Vagina (tissue), 2 donors: ENCODE measurements at regions not wholly inside any gene's neighbourhood (a gene's known extent, or its start where the extent isn't known, plus 50 kb on each side); places are given as distances from the start of the nearest gene placed in this dataset.
A peak's percentile ranks its signal among the peaks of the same experiment; 100 is the strongest.

Experiments
- DNase-seq, 2 donors: peaks; one replicate each; pipeline ENCODE4 v3.0.0-alpha.2; 2017; ENCODE audit errors: extremely low spot score in 2 of 2
- H3K27ac ChIP-seq: fragments of 200-600 bp; sonication (generic); one replicate; pipeline ENCODE4 v1.5.1; 2019
- H3K27me3 ChIP-seq: fragments of 200-600 bp; sonication (generic); one replicate; pipeline ENCODE4 v1.5.1; 2019
- H3K36me3 ChIP-seq, 2 donors: fragments of 200-600 bp; sonication (generic); one replicate each; pipeline ENCODE4 v1.5.1; 2017 to 2019
- H3K4me1 ChIP-seq: fragments of 200-600 bp; sonication (generic); one replicate; pipeline ENCODE4 v1.5.1; 2019
- H3K4me3 ChIP-seq, 2 donors: fragments of 200-600 bp; sonication (generic); 1 replicate in 1 of 2; 2 replicates in 1 of 2; pipeline ENCODE4 v1.5.1; 2016 to 2019
- H3K9me3 ChIP-seq: fragments of 200-600 bp; sonication (generic); one replicate; pipeline ENCODE4 v1.5.1; 2019
- CTCF ChIP-seq, 3 experiments: fragments of 450-650 bp in 2 of 3; fragments of 200-600 bp in 1 of 3; sonication (generic) in 1 of 3; IDR thresholded peaks; one replicate each; pipeline ENCODE4 v1.5.1; 2017 to 2019; ENCODE audit warnings: antibody characterized with exemption in 3 of 3, mild to moderate bottlenecking in 2 of 3, moderate library complexity in 2 of 3
- POLR2A ChIP-seq, 2 donors: fragments of 450-650 bp; IDR thresholded peaks; one replicate each; pipeline ENCODE4 v1.6.1; 2017; ENCODE audit warnings: antibody characterized with exemption in 2 of 2, mild to moderate bottlenecking in 2 of 2, moderate library complexity in 2 of 2
- POLR2AphosphoS5 ChIP-seq, 2 donors: sonication (generic); formaldehyde crosslinking; IDR thresholded peaks; one replicate each; pipeline ENCODE4 v1.9.0; 2017; ENCODE audit warnings: antibody characterized with exemption in 2 of 2, mild to moderate bottlenecking in 2 of 2, low read depth in 1 of 2; ENCODE audit not compliant: insufficient read depth in 1 of 2
- intact Hi-C: fragments of 100-400 bp; cut with DNase I; formaldehyde crosslinking; loops from one replicate; pipeline ENCODE4 v1.15.1; 2023

DNA sequence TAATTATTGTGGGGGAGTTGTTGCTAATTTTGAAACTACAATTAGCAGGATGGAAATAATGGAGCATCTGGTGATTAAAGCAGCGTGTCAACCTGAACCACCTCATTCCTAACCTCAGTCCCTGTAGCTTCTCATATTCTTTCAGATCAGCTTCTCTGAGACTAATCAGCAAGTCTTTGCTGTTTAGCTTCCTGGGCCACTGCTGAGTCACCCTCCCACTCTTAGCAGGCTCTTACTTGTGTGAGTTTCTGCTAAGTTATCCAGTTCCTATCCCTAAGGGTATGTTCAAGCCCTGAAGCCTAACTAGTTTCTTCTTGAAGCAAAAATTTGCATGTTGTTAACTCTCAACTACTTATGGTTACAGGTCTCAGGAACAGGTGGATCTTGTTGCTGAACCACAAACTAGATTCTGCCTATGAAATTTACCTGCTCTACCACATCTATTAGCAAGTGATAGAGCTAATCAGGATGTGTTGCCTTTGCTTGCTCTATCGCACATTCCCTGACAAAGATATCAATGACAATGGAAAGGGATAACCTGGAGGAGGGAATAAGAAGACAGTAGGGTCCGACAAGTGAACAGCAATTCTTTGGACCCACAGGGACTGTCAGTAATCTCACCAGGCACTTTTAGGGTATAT is 134.2 kb downstream of the EIF4E start:
- no peaks in the 10 kb centered on the region for H3K4me1 ChIP-seq
- H3K27me3 ChIP-seq: no peaks in the 10 kb centered on the region
- H3K9me3 ChIP-seq: no peaks in the 10 kb centered on the region
- no peaks in the 10 kb centered on the region for H3K36me3 ChIP-seq
- no peak overlapping the region for H3K27ac ChIP-seq
- TF ChIP-seq POLR2AphosphoS5 (IDR thresholded peaks at IDR 0.05; ENCODE audit: insufficient read depth in 1 of 2, low read depth in 1 of 2) (peak in 1 of 2 donors; percentile 18), POLR2A (IDR thresholded peaks at IDR 0.05) (no peak)
- no peak for DNase-seq
- intact Hi-C loops: no loop called here
- no peak overlapping the region for H3K4me3 ChIP-seq

- no peak overlapping the region for H3K4me3 ChIP-seq
- intact Hi-C loops: no loop called here
Observed at GRCh38 chr4:98793658-98794057, 135.2 kb upstream of the TSPAN5 start.

GRCh38 chr4:98786866-98787265 is 128.5 kb upstream of the TSPAN5 start:
- no peak for DNase-seq
- TF ChIP-seq POLR2A (IDR thresholded peaks at IDR 0.05): no peak
- TF ChIP-seq CTCF (IDR thresholded peaks at IDR 0.05): no peak
- TF ChIP-seq POLR2AphosphoS5 (IDR thresholded peaks at IDR 0.05; ENCODE audit: insufficient read depth in 1 of 2, low read depth in 1 of 2): no peak

More at GRCh38 chr4:98793658-98794057, 135.2 kb upstream of the TSPAN5 start:
- Histone ChIP-seq H3K27me3 (no peaks in the 10 kb centered on the region), H3K36me3 (no peaks in the 10 kb centered on the region), H3K9me3 (no peaks in the 10 kb centered on the region), H3K4me1 (no peaks in the 10 kb centered on the region), H3K27ac (no peak overlapping the region)
- TF ChIP-seq CTCF (IDR thresholded peaks at IDR 0.05) (no peak), POLR2A (IDR thresholded peaks at IDR 0.05) (no peak)
- no peak for DNase-seq

GRCh38 chr4:98784947-98785706 is 126.7 kb upstream of the TSPAN5 start:
- no peaks in the 10 kb centered on the region for H3K36me3 ChIP-seq
- no peaks in the 10 kb centered on the region for H3K27me3 ChIP-seq
- intact Hi-C loops: no loop called here
- H3K27ac ChIP-seq: no peak overlapping the region
- H3K4me1 ChIP-seq: no peaks in the 10 kb centered on the region
- no peaks in the 10 kb centered on the region for H3K9me3 ChIP-seq
- TF ChIP-seq POLR2A (IDR thresholded peaks at IDR 0.05) (no peak), CTCF (IDR thresholded peaks at IDR 0.05) (no peak), POLR2AphosphoS5 (IDR thresholded peaks at IDR 0.05; ENCODE audit: insufficient read depth in 1 of 2, low read depth in 1 of 2) (no peak)
- no peak for DNase-seq
- H3K4me3 ChIP-seq: no peak overlapping the region

More at GRCh38 chr4:98786866-98787265, 128.5 kb upstream of the TSPAN5 start:
- Histone ChIP-seq H3K4me1 (no peaks in the 10 kb centered on the region), H3K9me3 (no peaks in the 10 kb centered on the region), H3K27me3 (no peaks in the 10 kb centered on the region), H3K4me3 (no peak overlapping the region), H3K36me3 (no peaks in the 10 kb centered on the region), H3K27ac (no peak overlapping the region)
- intact Hi-C loops: no loop called here

GRCh38 chr4:98781641-98782357 is 123.4 kb upstream of the TSPAN5 start:
- no peaks in the 10 kb centered on the region for H3K9me3 ChIP-seq
- H3K4me3 ChIP-seq: no peak overlapping the region
- H3K27ac ChIP-seq: no peak overlapping the region
- no peaks in the 10 kb centered on the region for H3K27me3 ChIP-seq
- TF ChIP-seq CTCF (IDR thresholded peaks at IDR 0.05) (no peak), POLR2A (IDR thresholded peaks at IDR 0.05) (no peak), POLR2AphosphoS5 (IDR thresholded peaks at IDR 0.05; ENCODE audit: insufficient read depth in 1 of 2, low read depth in 1 of 2) (no peak)
- intact Hi-C loops: no loop called here
- H3K36me3 ChIP-seq: no peaks in the 10 kb centered on the region
- H3K4me1 ChIP-seq: no peaks in the 10 kb centered on the region
- DNase-seq: no peak
